ENCODE measurements at regions not wholly inside any gene's neighbourhood (a gene's known extent, or its start where the extent isn't known, plus 50 kb on each side); places are given as distances from the start of the nearest gene placed in this dataset.

- TF ChIP-seq CTCF (conservative IDR thresholded peaks at IDR 0.05): no peak
- Mint-ChIP-seq H3K36me3 (no peaks in the 10 kb centered on the region), H3K9me3 (no peaks in the 10 kb centered on the region)
Observed at GRCh38 chr5:97543166-97543565, 360.1 kb upstream of the RIOK2 start.

GRCh38 chr5:97544240-97544639, 361.2 kb upstream of the RIOK2 start:
- no peak for DNase-seq (ENCODE audit: extremely low spot score, unreplicated experiment)
- no peak for TF ChIP-seq CTCF (conservative IDR thresholded peaks at IDR 0.05)
- H3K27ac Mint-ChIP-seq: no peak overlapping the region
- no peaks in the 10 kb centered on the region for H3K9me3 Mint-ChIP-seq
- peaks cover 4% of the 10 kb centered on the region for H3K27me3 Mint-ChIP-seq
- no peaks in the 10 kb centered on the region for H3K36me3 Mint-ChIP-seq
- no peak overlapping the region for H3K4me3 Mint-ChIP-seq
- no peaks in the 10 kb centered on the region for H3K4me1 Mint-ChIP-seq (ENCODE audit: unreplicated experiment)

More at GRCh38 chr5:97543166-97543565, 360.1 kb upstream of the RIOK2 start:
- Mint-ChIP-seq H3K4me1 (ENCODE audit: unreplicated experiment) (no peaks in the 10 kb centered on the region), H3K27ac (no peak overlapping the region), H3K27me3 (peaks cover 4% of the 10 kb centered on the region), H3K4me3 (no peak overlapping the region)
- no peak for DNase-seq (ENCODE audit: extremely low spot score, unreplicated experiment)

- no peak for DNase-seq (ENCODE audit: extremely low spot score, unreplicated experiment)
- H3K36me3 Mint-ChIP-seq: no peaks in the 10 kb centered on the region
- H3K4me1 Mint-ChIP-seq (ENCODE audit: unreplicated experiment): no peaks in the 10 kb centered on the region
- TF ChIP-seq CTCF (conservative IDR thresholded peaks at IDR 0.05): no peak
- H3K4me3 Mint-ChIP-seq: no peak overlapping the region
- H3K9me3 Mint-ChIP-seq: no peaks in the 10 kb centered on the region
- no peak overlapping the region for H3K27ac Mint-ChIP-seq
- peaks cover 4% of the 10 kb centered on the region for H3K27me3 Mint-ChIP-seq
Observed at GRCh38 chr5:97544678-97545077, 361.6 kb upstream of the RIOK2 start.

GRCh38 chr5:97545446-97545845, 362.4 kb upstream of the RIOK2 start:
- no peaks in the 10 kb centered on the region for H3K9me3 Mint-ChIP-seq

GRCh38 chr5:97545886-97546535, 363.0 kb upstream of the RIOK2 start:
- no peak for DNase-seq (ENCODE audit: extremely low spot score, unreplicated experiment)

More at GRCh38 chr5:97545446-97545845, 362.4 kb upstream of the RIOK2 start:
- Mint-ChIP-seq H3K27me3 (peaks cover 4% of the 10 kb centered on the region), H3K4me3 (no peak overlapping the region), H3K36me3 (no peaks in the 10 kb centered on the region), H3K4me1 (ENCODE audit: unreplicated experiment) (no peaks in the 10 kb centered on the region), H3K27ac (no peak overlapping the region)
- no peak for DNase-seq (ENCODE audit: extremely low spot score, unreplicated experiment)
- TF ChIP-seq CTCF (conservative IDR thresholded peaks at IDR 0.05): no peak

More at GRCh38 chr5:97545886-97546535, 363.0 kb upstream of the RIOK2 start:
- Mint-ChIP-seq H3K27ac (no peak overlapping the region), H3K36me3 (no peaks in the 10 kb centered on the region), H3K4me1 (ENCODE audit: unreplicated experiment) (no peaks in the 10 kb centered on the region), H3K4me3 (no peak overlapping the region), H3K27me3 (peaks cover 4% of the 10 kb centered on the region), H3K9me3 (no peaks in the 10 kb centered on the region)
- TF ChIP-seq CTCF (conservative IDR thresholded peaks at IDR 0.05): no peak
